GM13976 (cell line): ENCODE measurements at regions not wholly inside any gene's neighbourhood (a gene's known extent, or its start where the extent isn't known, plus 50 kb on each side); places are given as distances from the start of the nearest gene placed in this dataset.

Experiments used
- DNase-seq: peaks from one replicate; pipeline ENCODE4 v3.0.0; 2012; ENCODE audit warnings: low spot score
- CTCF ChIP-seq: IDR thresholded peaks from 2 replicates; pipeline ENCODE4 v1.5.1; 2012; ENCODE audit warnings: borderline replicate concordance, mild to moderate bottlenecking; ENCODE audit not compliant: insufficient read depth; ENCODE audit errors: extremely low read depth, missing control alignments, control extremely low read depth
- in situ Hi-C: fragments of 300-500 bp; cut with MboI; formaldehyde crosslinking; loops from one replicate; pipeline ENCODE4 v1.12.0; 2022; ENCODE audit warnings: low sequenced_read_pairs, mixed read lengths, inconsistent platforms; ENCODE audit not compliant: unreplicated experiment

GRCh38 chr18:54529444-54529843 lies 61.6 kb upstream of the DYNAP start:
- no peak for DNase-seq
- TF ChIP-seq CTCF: no peak
- in situ Hi-C loops: no loop called here

- in situ Hi-C loops: no loop called here
- TF ChIP-seq CTCF: no peak
- no peak for DNase-seq
Measured at GRCh38 chr18:54530285-54530684, 60.8 kb upstream of the DYNAP start.

- no peak for DNase-seq
- in situ Hi-C loops: no loop called here
- TF ChIP-seq CTCF: no peak
Measured at GRCh38 chr18:54531402-54532065, 59.5 kb upstream of the DYNAP start.

- no peak for DNase-seq
- TF ChIP-seq CTCF: no peak
- in situ Hi-C loops: no loop called here
Measured at GRCh38 chr18:54532222-54532621, 58.8 kb upstream of the DYNAP start.

GRCh38 chr18:54532962-54533361 lies 58.1 kb upstream of the DYNAP start:
- in situ Hi-C loops: no loop called here
- no peak for DNase-seq
- TF ChIP-seq CTCF: no peak
